NCI-H1417 treated with DMSO at 0.1 percent for 48 hours (cell line): ENCODE measurements at regions not wholly inside any gene's neighbourhood (a gene's known extent, or its start where the extent isn't known, plus 50 kb on each side); places are given as distances from the start of the nearest gene placed in this dataset.

ENCODE experiments used
- DNase-seq: peaks from one replicate; lab custom pipeline; 2025; lab: John Stamatoyannopoulos, UW

- DNase-seq = no peak
Observed at GRCh38 chr2:60400462-60401246, 152.8 kb downstream of the BCL11A start.

DNA sequence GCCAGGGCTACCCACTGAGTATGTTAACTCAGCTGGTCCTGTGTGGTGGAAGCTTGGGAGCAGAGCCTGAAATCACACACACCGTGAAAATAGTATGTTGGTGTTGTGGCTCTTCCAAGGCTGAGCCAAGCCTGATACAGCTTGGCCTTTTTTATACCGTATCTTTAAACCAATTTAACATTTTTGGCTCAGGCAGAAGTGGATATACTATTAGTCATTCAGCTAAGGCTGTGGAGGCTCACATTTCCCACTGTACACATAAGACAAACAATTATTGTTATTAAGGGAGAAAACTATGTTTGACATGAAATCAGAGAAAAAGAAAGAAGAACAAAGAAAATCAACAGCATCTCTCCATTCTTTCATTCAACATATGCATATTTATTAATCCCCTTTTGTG, 159.0 kb downstream of the BCL11A start:
- no peak for DNase-seq

- DNase-seq = no peak
Observed at GRCh38 chr2:60391649-60392375, 161.6 kb downstream of the BCL11A start.

- no peak for DNase-seq
Observed at GRCh38 chr2:60391230-60391629, 162.2 kb downstream of the BCL11A start.

DNA sequence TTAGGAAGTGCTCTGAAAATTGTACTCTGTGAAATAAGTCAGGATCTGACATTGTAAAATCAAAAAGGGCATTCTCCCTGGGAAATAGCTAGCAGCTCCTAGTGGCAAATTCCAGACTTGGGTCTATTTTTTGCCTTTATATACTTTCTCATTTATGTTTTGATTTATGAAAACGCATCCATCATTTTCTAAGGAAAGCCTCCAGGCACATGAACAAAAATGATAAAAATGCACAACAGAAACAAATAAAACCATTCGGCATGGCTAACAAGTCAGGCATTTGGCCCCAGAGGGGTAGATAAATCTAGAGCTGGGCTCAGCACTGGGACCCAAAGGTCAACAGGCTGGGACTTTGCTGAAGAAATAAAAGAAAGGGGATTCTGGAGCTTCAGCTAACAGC, 167.0 kb downstream of the BCL11A start:
- no peak for DNase-seq

DNA sequence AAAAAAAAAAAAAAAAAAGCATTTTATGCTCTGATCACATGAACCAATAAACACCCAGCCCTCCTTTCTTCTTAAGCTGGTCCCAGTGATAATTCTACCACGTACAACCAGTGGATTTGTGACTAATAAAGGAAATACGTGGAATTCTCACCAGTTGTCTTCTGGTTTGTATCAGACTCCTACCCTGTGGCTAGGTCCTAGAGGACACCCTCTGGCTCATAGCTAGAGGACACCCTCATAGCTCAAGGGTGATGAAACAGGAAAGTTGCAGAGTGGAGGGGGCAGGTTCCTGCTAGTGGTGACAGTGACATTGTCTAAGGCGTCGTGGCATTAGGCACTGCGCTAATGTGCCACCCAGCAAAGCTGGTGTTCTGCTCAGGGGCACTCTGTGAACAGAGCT, 167.8 kb downstream of the BCL11A start:
- DNase-seq = no peak

- DNase-seq = no peak
Observed at GRCh38 chr2:60383401-60384143, 169.9 kb downstream of the BCL11A start.

DNA sequence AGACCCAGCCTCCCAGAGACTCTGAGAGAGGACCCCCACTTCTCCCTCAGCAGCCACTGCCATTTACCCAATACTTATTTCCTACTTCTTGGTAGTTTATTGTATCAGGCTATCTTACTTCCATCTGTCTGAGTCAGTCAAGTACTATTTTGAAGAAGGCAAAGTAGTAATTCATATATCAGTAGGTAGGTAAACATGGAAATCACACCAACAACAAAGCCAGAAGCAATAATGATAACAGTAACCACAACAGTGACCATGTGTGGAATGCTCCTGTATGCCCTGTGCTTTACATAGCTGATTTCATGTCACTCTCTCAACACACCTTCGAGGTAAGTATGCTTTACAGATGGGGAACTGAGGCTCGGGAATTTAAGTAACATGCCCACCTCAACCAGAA, 173.0 kb downstream of the BCL11A start:
- DNase-seq = no peak

- DNase-seq = no peak
Observed at GRCh38 chr2:60379684-60380083, 173.8 kb downstream of the BCL11A start.

DNA sequence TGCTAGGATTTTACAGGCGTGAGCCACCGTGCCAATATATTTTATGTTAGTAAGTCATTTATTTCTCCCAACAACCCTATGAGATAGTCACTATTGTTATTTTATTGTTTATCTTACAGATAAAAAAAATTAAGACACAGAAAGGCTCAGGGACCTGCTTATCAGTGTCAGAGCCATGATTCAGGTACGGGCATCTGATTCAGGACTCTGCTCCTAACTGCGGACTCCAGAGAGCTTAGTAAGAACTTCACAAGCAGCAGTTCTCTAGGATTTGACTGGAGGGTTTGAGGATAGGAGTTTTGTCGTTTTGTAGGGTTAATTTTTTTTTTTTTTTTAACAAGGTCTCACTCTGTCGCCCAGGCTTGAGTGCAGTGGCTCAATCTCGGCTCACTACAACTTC, 174.2 kb downstream of the BCL11A start:
- no peak for DNase-seq

DNA sequence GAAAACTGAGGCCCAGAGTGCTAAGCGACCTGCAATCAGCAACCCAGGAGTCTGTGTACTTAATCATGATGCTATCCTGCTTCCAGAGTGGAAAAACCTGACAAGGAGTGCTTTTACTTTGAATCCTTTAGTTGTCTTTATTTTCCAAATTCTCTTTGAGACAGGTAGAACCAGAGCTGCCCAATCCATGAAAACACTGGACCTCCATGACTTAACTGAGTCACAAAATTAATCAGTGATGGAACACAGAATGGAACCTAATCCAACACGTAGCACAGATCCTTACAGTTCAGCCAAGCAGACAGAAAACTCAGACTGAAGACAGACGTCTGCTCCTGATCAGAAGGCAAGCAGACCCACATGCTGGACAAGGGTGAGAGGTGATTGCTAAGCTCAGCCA, 175.6 kb downstream of the BCL11A start:
- DNase-seq = no peak

- DNase-seq = no peak
Observed at GRCh38 chr2:60376252-60376651, 177.2 kb downstream of the BCL11A start.

DNA sequence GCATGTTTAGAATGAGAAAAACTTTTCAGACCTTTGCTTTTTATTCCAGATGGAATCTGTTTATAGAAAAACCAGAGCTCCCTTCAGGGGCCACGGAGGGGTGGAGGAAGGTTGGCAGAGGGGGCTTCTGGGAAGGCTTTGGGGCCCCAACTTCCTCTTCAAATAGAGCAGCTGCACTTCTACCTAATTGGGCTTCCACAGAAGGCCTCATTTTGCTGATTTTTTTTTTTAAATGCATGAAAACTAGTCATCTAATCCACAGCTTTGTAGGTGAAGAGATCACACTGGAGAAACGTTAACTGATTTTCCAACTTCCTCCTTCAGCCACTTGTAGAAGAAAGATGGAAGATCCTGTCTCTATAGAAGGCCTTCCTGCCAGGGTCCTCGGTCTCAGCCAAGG, 181.8 kb downstream of the BCL11A start:
- no peak for DNase-seq

GRCh38 chr2:60371219-60371618, 182.2 kb downstream of the BCL11A start:
- DNase-seq = no peak

DNA sequence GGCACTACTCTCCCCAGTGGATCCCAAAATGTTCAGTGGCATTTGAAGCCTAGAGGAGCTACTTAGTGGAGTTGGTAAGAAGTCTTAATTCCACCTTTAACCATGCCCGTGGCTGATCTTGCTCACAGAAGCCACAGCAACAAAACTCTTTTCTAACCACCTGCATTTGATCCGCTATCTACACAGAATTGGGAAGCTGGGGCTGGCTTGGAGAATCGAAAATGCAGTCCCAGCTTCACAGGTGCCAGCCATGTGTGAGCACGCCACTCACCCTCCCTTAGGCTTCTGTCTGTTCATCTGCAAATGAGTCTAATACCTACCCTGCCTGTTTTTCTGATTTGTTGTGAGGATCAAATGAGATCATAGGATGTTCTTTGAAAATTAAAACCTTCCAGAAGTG, 182.6 kb downstream of the BCL11A start:
- no peak for DNase-seq

GRCh38 chr2:60368456-60368855, 185.0 kb downstream of the BCL11A start:
- no peak for DNase-seq

DNA sequence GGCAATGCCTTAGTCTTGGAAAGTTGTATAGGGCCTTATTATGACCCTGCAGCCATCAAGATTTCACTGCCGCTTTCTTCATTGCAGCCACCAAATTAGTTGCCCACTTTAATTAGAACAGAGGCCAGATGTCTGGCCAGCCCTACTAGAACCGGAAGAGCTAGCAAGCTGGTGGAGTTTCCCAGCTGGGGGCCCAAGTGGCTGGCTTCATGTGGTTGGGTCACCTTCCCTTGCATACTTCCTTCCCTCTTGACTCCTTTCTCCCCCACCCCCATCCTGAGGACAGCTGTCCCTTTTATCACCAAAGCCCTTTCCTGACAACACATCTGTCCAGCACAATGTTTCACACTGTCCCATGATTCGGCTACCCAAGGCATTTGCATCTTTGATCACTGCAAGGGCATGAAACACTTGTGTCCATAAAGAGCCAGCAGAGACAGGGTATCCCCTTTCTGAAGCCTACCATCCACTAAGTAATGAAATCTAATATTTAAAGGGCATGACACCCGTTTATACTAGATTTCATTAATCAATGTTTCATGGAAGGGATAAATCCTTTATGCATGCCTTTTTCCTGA, 187.2 kb downstream of the BCL11A start:
- no peak for DNase-seq

DNA sequence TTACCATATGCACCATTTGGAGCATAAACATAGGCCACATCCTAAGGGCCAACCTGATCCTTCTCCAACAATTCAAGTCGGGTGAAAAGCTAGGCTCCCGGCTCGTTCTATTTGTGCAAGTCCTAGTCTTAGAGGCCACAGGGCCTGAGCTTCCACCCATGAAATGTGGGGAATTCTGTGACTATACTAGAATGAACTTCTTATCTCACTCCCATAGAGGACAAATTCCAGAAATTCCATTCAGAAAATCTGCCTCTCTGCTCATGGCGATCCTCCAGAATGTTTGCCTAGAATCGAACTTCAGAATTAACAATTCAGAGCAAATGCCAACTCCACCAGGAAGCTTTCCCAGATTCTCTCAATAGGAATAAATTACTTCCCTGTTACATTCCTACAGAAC, 187.9 kb downstream of the BCL11A start:
- DNase-seq = no peak

DNA sequence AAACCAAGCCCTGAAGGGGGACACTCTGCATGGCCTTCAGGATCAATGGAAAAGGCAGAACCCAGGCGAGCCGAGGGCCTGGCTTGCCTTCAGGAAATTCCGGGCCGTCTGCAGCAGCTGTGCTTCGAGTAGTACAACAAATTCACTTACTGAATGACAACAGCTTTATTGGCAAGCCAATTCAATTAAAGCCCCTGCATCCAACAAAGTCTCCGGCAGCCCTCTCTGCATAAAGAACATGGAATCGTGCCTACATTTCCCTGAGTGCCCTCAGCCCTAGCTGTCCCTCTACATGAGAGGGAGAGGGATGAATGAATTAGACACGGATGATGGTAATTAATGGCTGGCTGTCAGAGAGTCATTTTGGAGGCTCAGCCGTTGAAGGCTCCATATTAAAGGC, 189.0 kb downstream of the BCL11A start:
- no peak for DNase-seq

- DNase-seq = no peak
Observed at GRCh38 chr2:60361498-60361897, 192.0 kb downstream of the BCL11A start.

- DNase-seq = peak; percentile 17
Observed at GRCh38 chr2:60359569-60359968, 193.9 kb downstream of the BCL11A start.

- DNase-seq = no peak
Observed at GRCh38 chr2:60358476-60358875, 195.0 kb downstream of the BCL11A start.

DNA sequence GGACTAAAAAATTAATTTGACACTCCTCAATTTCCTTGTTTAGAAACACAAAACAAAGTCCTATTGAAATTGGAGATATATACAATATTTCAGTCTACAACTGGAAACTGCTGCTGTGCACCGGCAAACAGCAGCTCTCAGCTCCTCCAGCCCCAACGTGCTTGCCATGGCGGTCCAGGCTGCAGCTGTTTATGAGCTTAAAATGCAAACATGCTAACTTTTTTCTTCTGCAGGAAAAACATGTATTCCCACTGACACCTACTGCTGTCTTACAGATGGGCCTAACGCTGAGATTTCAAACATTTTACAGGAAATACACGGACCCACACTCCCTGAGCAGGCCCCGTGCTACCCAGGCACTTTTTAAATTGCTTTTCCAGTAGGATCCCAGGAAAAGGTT, 195.5 kb downstream of the BCL11A start:
- no peak for DNase-seq
